A673 (cell line): ENCODE measurements at regions not wholly inside any gene's neighbourhood (a gene's known extent, or its start where the extent isn't known, plus 50 kb on each side); places are given as distances from the start of the nearest gene placed in this dataset.

Experiments
- BruUV-seq: library from RNA; stranded (reverse); fragments of 400-500 nt; replicated peaks from 2 replicates; lab custom pipeline; 2021; lab: Mats Ljungman, UMichigan
- CTCF ChIA-PET: fragments of 300-600 bp; sonication (Branson Sonifier 250); formaldehyde crosslinking; loops from one replicate; lab custom pipeline; 2022; ENCODE audit warnings: antibody characterized with exemption; lab: Charles Lee
- POLR2A ChIA-PET: fragments of 300-600 bp; sonication (Branson Sonifier 250); formaldehyde crosslinking; loops from one replicate; lab custom pipeline; 2022; ENCODE audit warnings: antibody characterized with exemption; ENCODE audit not compliant: low non-redundant PET; lab: Charles Lee
- DNase-seq: peaks from one replicate; pipeline ENCODE4 v3.0.0-alpha.2; 2015; ENCODE audit warnings: low spot score
- H3K27ac ChIP-seq: fragments of 200-600 bp; sonication (generic); 2 replicates; pipeline ENCODE4 v1.5.1; 2016; ENCODE audit warnings: mixed run types, low read depth, mild to moderate bottlenecking, mixed read lengths, antibody characterized with exemption, low read length; ENCODE audit not compliant: poor library complexity, severe bottlenecking
- H3K27me3 ChIP-seq: fragments of 200-600 bp; sonication (generic); replicated peaks from 2 replicates; pipeline ENCODE4 v1.6.1; 2017; ENCODE audit warnings: mixed run types, low read depth, mild to moderate bottlenecking, mixed read lengths, antibody characterized with exemption, low read length; ENCODE audit not compliant: insufficient read depth, poor library complexity
- H3K36me3 ChIP-seq: fragments of 200-600 bp; sonication (generic); 2 replicates; pipeline ENCODE4 v1.6.1; 2016; ENCODE audit warnings: mixed run types, mild to moderate bottlenecking, mixed read lengths, antibody characterized with exemption, low read length; ENCODE audit not compliant: insufficient read depth, poor library complexity, severe bottlenecking
- H3K4me1 ChIP-seq: fragments of 200-600 bp; sonication (generic); 2 replicates; pipeline ENCODE4 v1.6.1; 2017; ENCODE audit warnings: mixed run types, mild to moderate bottlenecking, mixed read lengths, antibody characterized with exemption, low read length; ENCODE audit not compliant: insufficient read depth, poor library complexity, severe bottlenecking
- H3K4me3 ChIP-seq: fragments of 200-600 bp; sonication (generic); 2 replicates; pipeline ENCODE4 v1.5.1; 2016; ENCODE audit warnings: low read depth, mixed run types, mild to moderate bottlenecking, mixed read lengths, low read length; ENCODE audit not compliant: poor library complexity, severe bottlenecking
- H3K9me3 ChIP-seq: fragments of 200-600 bp; sonication (generic); 2 replicates; pipeline ENCODE4 v1.6.1; 2016; ENCODE audit warnings: mixed run types, low read depth, mild to moderate bottlenecking, mixed read lengths, antibody characterized with exemption, low read length; ENCODE audit not compliant: poor library complexity, severe bottlenecking
- EZH2 ChIP-seq: fragments of 200-600 bp; sonication (generic); IDR thresholded peaks from 2 replicates; pipeline ENCODE4 v1.6.1; 2017; ENCODE audit warnings: borderline replicate concordance, low read depth, mild to moderate bottlenecking, mixed read lengths, antibody characterized with exemption, low read length; ENCODE audit not compliant: poor library complexity, severe bottlenecking
- intact Hi-C: fragments of 100-400 bp; cut with micrococcal nuclease; formaldehyde crosslinking; loops from one replicate; pipeline ENCODE4 v1.10.0; 2022; ENCODE audit not compliant: unreplicated experiment
- TF ChIP-seq, protein P1 (sequence below): fragments of 300-800, 200-600 bp; sonication (generic); conservative IDR thresholded peaks from 2 replicates; pipeline ENCODE4 v1.5.1; 2017; ENCODE audit warnings: low read depth, mild to moderate bottlenecking, antibody characterized with exemption, low read length, moderate library complexity, mixed read lengths

DNA sequence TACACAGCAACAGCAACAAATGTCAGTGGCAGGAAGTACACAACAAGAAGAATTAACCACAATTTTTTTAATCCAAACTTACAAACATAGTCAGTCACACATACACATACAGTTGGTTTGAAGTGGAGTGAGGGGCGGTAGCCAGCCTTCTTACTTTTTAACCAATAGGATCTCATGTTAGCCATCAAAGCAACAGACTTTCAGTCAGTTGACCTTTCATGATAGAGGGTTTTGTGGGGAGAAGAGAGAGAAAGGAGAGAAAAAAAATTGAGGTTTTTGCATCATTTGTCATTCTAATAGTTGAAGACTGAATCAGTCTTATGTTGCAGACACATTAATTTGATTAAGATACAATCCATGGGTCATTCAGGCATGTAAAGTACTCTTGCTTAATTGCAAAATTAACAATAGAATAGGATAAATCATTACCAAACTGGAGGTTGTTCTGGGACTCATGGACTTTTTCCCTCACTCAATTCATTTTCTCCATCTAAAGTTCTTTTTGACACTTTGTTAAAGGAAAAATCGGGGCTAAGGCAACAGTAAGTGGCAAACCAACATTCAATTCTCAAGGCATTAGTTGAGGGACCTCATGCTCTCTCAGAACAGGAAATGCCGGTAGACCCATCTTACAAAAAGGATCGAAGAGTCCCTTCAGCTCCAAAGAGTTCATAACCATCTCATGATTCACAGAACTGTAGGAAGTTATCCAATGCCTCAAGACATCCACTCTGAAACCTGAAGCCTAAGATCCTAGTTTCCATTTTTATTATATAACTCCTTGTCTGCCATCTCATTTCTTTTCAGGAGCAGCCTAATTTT is 159.5 kb upstream of the LPP start:
- Histone ChIP-seq H3K4me1 (peaks cover 1% of the 10 kb centered on the region), H3K27me3 (no peaks in the 10 kb centered on the region), H3K36me3 (no peaks in the 10 kb centered on the region), H3K4me3 (no peak overlapping the region), H3K27ac (no peak overlapping the region), H3K9me3 (no peaks in the 10 kb centered on the region)
- ChIA-PET CTCF (no interaction called here), POLR2A (no interaction called here)
- TF ChIP-seq EZH2: no peak
- TF ChIP-seq, protein P1, sequence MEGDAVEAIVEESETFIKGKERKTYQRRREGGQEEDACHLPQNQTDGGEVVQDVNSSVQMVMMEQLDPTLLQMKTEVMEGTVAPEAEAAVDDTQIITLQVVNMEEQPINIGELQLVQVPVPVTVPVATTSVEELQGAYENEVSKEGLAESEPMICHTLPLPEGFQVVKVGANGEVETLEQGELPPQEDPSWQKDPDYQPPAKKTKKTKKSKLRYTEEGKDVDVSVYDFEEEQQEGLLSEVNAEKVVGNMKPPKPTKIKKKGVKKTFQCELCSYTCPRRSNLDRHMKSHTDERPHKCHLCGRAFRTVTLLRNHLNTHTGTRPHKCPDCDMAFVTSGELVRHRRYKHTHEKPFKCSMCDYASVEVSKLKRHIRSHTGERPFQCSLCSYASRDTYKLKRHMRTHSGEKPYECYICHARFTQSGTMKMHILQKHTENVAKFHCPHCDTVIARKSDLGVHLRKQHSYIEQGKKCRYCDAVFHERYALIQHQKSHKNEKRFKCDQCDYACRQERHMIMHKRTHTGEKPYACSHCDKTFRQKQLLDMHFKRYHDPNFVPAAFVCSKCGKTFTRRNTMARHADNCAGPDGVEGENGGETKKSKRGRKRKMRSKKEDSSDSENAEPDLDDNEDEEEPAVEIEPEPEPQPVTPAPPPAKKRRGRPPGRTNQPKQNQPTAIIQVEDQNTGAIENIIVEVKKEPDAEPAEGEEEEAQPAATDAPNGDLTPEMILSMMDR: no peak
- no TSS peak for BruUV-seq
- DNase-seq: no peak
- intact Hi-C loops: no loop called here

DNA sequence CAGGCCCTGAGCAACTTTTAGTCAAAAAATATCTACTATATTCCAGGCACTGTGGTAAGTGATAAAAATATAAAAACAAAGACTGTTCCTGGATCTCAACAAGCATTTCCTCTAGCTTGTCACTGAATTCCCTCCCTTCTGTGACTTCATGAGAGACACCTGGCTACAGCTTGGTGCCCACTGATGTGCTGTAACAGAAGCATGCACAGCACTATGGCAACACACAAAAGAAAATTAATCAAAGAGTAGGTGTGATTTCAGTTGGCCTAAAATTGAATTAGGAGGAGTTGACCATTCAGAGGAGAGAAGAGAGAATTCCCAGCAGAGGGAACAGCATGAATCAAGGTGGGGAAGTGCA is 158.9 kb upstream of the LPP start:
- TF ChIP-seq, protein P1: no peak
- TF ChIP-seq EZH2: no peak
- H3K27me3 ChIP-seq: no peaks in the 10 kb centered on the region
- ChIA-PET CTCF (no interaction called here), POLR2A (no interaction called here)
- no TSS peak for BruUV-seq
- no peak overlapping the region for H3K27ac ChIP-seq
- H3K4me3 ChIP-seq: no peak overlapping the region
- H3K36me3 ChIP-seq: no peaks in the 10 kb centered on the region
- DNase-seq: no peak
- H3K4me1 ChIP-seq: peaks cover 6% of the 10 kb centered on the region
- no peaks in the 10 kb centered on the region for H3K9me3 ChIP-seq
- intact Hi-C loops: no loop called here

DNA sequence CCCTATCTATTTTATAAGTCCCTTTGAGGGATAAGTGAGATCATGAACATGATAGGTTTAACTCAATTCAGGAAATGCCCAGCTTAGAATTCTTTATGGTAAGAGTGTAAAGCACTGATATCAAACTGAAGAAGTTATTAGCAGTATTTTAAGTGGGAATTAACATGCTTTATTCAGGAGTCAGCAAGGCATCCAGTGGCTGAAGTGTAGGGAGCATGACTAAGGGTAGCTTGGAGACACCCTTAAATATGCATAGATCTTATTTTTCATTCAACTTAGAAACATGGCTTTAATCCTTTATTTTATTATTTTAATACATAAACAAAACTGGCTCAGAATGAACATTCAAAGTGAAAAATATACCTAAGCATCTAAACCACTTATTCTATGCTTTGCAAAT is 158.3 kb upstream of the LPP start:
- no peaks in the 10 kb centered on the region for H3K27me3 ChIP-seq
- no peak overlapping the region for H3K27ac ChIP-seq
- H3K4me1 ChIP-seq: peaks cover 13% of the 10 kb centered on the region
- no peak for TF ChIP-seq EZH2
- TF ChIP-seq, protein P1: no peak
- DNase-seq: no peak
- BruUV-seq: no TSS peak
- no peak overlapping the region for H3K4me3 ChIP-seq
- CTCF ChIA-PET: no interaction called here
- no peaks in the 10 kb centered on the region for H3K9me3 ChIP-seq
- H3K36me3 ChIP-seq: no peaks in the 10 kb centered on the region
- intact Hi-C loops: no loop called here
- POLR2A ChIA-PET: no interaction called here
